Glomerular visceral epithelial cell (primary cell): ENCODE measurements at regions not wholly inside any gene's neighbourhood (a gene's known extent, or its start where the extent isn't known, plus 50 kb on each side); places are given as distances from the start of the nearest gene placed in this dataset.
"Not testable (repeated sequence)": the region's sequence is repeated elsewhere in the genome, so short reads cannot be mapped to it uniquely, and the experiment has no call there.

Experiments
- DNase-seq: peaks from one replicate; pipeline ENCODE4 v3.0.0-alpha.2; 2016; ENCODE audit errors: extremely low spot score

- no peak for DNase-seq
Measured at GRCh38 chr4:19631814-19632213, 619.9 kb upstream of the SLIT2 start.

- DNase-seq: no peak
Measured at GRCh38 chr4:19623866-19624265, 627.8 kb upstream of the SLIT2 start.

- DNase-seq: no peak
Measured at GRCh38 chr4:19615086-19615689, 636.5 kb upstream of the SLIT2 start.

- DNase-seq: no peak
Measured at GRCh38 chr4:19614171-19614570, 637.5 kb upstream of the SLIT2 start.

- no peak for DNase-seq
Measured at GRCh38 chr4:19596342-19596741, 655.4 kb upstream of the SLIT2 start.

- no peak for DNase-seq
Measured at GRCh38 chr4:19592391-19592790, 659.3 kb upstream of the SLIT2 start.

- peak; percentile 59 for DNase-seq
Measured at GRCh38 chr4:19583827-19584569, 667.7 kb upstream of the SLIT2 start.

- no peak for DNase-seq
Measured at GRCh38 chr4:19580095-19580494, 671.6 kb upstream of the SLIT2 start.

- DNase-seq: no peak
Measured at GRCh38 chr4:19579608-19580007, 672.1 kb upstream of the SLIT2 start.

- DNase-seq: no peak
Measured at GRCh38 chr4:19577097-19577496, 674.6 kb upstream of the SLIT2 start.

- no peak for DNase-seq
Measured at GRCh38 chr4:19575924-19576323, 675.8 kb upstream of the SLIT2 start.

- DNase-seq: no peak
Measured at GRCh38 chr4:19566041-19566440, 685.7 kb upstream of the SLIT2 start.

- peak; percentile 11 for DNase-seq
Measured at GRCh38 chr4:19562456-19562855, 689.2 kb upstream of the SLIT2 start.

GRCh38 chr4:19557161-19557560 is 694.5 kb upstream of the SLIT2 start:
- no peak for DNase-seq

- not testable (repeated sequence) for DNase-seq
Measured at GRCh38 chr4:19556276-19556675, 695.4 kb upstream of the SLIT2 start.

- no peak for DNase-seq
Measured at GRCh38 chr4:19547463-19547862, 704.2 kb upstream of the SLIT2 start.

- DNase-seq: no peak
Measured at GRCh38 chr4:19544446-19545125, 707.1 kb upstream of the SLIT2 start.

GRCh38 chr4:19540859-19541540 is 710.7 kb upstream of the SLIT2 start:
- DNase-seq: no peak

GRCh38 chr4:19539201-19539600 is 712.5 kb upstream of the SLIT2 start:
- no peak for DNase-seq

- DNase-seq: no peak
Measured at GRCh38 chr4:19534159-19534558, 717.5 kb upstream of the SLIT2 start.

- DNase-seq: no peak
Measured at GRCh38 chr4:19531906-19532848, 719.5 kb upstream of the SLIT2 start.
